NCI-H446 treated with DMSO at 0.1 percent for 48 hours (cell line): ENCODE measurements at regions not wholly inside any gene's neighbourhood (a gene's known extent, or its start where the extent isn't known, plus 50 kb on each side); places are given as distances from the start of the nearest gene placed in this dataset.

Experiments
- DNase-seq: peaks from one replicate; lab custom pipeline; 2025; lab: John Stamatoyannopoulos, UW

DNA sequence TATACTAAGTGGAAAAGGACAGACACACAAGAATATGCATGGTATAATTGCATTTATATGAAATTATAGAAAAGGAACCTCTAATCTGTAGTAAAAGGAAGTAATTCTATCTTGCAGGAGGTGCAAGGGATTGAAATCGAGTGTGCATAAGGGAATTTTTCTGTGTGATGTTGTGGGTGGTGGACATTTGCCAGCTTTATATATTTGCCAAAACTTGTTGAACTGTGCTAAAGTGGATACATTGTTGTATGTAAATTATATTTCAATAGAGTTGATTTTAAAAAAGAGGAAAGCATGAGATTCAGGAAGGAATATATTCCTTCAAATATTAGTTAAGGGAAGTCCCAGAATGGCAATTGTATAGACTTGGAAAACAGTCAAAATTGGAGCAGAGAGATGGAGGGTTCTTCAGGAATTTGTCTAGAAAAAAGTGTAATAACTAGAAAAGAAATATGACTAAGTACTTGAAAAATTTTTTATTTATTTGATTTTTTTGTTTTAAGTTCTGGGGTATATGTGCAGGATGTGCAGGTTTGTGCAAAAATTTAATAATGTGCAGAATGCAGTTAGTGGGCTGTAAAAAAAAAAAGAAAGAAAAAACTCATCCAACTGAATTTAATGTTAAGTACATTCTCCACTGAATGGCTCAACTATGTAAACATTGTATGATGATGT lies 96.1 kb downstream of the ARL4A start:
- DNase-seq = no peak

GRCh38 chr7:12785473-12785872 lies 98.0 kb downstream of the ARL4A start:
- no peak for DNase-seq

DNA sequence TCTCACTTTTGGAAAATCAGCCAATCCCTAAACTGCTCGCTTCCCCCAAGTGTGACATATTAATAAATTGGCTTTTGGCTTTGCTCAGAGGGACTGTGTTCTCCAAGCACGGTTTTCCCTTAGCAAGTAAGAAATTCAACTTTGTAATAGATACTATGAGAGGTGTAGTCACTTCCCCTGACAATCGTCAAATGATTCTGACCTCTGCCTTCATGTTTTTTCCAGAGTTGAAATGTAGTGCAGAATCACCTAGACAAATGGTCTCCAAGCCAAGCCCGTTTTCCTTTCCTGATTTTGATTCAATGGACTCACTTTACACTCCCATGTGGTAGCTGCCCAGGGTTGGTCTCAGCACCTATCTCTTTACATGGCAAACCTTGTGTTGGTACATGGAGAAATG lies 99.1 kb downstream of the ARL4A start:
- no peak for DNase-seq

DNA sequence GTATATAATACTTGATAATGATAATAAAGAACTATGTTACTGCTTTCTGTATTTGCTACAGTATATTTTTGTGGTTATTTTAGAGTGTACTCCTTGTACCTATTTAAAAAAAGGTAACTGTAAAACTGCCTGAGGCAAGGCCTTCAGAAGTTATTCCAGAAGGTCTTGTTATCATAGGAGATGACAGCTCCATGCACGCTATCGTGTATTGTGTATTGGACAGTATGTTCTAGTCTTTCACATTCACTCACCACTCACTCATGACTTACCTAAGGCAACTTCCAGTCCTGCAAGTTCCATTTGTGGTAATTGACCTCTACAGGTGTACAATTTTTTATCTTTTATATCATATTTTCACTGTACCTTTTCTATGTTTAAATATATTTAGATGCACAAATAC lies 100.7 kb downstream of the ARL4A start:
- no peak for DNase-seq

DNA sequence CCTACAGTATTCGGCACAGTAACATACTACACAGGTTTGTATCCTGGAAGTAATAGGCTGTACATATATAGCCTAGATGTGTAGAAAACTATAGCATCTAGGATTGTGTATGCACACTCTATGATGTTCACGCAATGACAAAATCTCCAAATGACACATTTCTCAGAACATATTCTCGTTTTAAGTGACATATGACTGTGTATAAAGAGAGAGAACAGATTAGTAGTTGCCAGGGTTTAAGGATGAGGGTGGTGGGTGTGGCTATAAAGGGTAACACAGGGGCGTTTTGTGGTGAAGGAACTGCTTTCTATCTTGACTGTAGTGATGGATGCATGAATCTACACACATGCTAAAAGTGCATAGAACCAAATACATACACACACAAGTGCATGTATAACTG lies 101.2 kb downstream of the ARL4A start:
- DNase-seq = no peak

GRCh38 chr7:12794722-12795302 lies 107.4 kb downstream of the ARL4A start:
- no peak for DNase-seq

GRCh38 chr7:12796397-12797127 lies 109.1 kb downstream of the ARL4A start:
- DNase-seq = no peak

- no peak for DNase-seq
These were observed 113.1 kb downstream of the ARL4A start for GRCh38 chr7:12800486-12800885.

DNA sequence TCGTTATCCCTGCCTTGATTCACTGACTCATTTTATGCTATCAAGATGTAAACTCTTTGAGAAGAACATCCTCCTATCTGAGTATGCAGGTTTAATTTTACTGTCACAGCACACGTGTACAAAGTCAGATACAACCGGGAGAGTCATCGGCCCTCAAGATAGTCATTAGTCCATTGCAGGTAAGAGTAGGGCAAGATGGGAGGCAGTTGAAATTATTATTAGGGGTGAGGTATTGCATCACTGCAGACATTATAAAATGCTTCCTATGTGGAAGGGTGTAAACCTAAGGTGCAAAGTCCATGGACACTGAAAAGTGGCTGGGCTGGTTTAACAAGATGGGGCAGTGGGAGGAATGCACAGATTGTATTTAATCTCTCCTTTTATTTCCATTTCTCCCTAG lies 113.7 kb downstream of the ARL4A start:
- DNase-seq = no peak

GRCh38 chr7:12802070-12802469 lies 114.6 kb downstream of the ARL4A start:
- DNase-seq = no peak

- no peak for DNase-seq
These were observed 116.1 kb downstream of the ARL4A start for GRCh38 chr7:12803542-12803941.

DNA sequence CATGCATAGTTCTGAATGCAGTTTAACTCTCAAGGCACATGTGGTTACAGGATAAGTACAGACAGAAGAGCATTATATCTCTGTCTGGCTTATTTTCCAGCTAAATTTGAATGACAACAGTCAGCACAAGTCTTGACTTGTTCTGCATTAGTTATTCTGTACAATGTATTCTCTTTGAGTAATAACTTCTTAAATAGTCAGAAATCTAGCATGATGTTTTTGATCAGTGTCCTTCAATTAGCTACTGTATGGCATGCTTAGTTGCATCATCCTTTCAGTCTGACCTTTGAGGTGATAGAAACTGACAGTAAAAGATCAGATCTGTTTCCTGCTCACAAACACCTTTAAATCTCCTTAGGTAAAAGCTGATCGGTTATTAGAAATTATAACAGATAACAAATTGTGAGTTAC lies 118.1 kb downstream of the ARL4A start:
- DNase-seq = no peak

GRCh38 chr7:12805957-12806356 lies 118.5 kb downstream of the ARL4A start:
- DNase-seq = no peak

- DNase-seq = no peak
These were observed 122.0 kb downstream of the ARL4A start for GRCh38 chr7:12809476-12809875.

DNA sequence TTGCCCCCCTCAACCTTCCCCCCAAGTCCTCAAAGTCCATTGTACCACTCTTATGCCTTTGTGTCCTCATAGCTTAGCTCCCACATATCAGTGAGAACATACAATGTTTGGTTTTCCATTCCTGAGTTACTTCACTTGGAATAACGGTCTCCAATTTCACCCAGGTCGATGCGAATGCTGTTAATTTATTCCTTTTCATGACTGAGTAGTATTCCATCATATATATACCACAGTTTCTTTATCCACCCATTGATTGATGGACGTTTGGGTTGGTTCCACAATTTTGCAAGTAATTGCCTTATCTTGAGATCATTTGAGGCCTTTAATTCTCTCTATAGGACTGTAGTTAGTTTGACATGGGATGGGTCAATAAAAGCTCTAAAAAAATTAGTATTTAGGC lies 124.7 kb downstream of the ARL4A start:
- DNase-seq = no peak

- DNase-seq = no peak
These were observed 126.7 kb downstream of the ARL4A start for GRCh38 chr7:12814107-12814506.

- no peak for DNase-seq
These were observed 127.4 kb downstream of the ARL4A start for GRCh38 chr7:12814828-12815227.

DNA sequence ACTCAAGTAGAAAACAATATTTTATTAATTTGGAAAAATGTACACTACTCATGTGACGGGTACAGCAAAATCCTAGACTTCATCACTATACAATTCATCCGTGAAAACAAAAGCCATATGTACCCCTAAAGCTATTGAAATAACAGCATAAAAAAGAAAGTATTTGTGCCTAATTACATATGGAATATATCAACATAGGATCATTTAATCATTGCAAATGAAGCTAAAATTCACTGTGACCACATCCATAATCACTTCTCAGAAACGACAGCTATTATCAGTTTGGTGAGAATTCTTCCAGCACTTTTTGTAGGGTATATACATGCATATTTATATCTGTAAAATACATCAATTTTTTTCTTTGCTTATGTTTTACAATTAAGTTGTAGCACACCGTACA lies 128.0 kb downstream of the ARL4A start:
- DNase-seq = no peak

DNA sequence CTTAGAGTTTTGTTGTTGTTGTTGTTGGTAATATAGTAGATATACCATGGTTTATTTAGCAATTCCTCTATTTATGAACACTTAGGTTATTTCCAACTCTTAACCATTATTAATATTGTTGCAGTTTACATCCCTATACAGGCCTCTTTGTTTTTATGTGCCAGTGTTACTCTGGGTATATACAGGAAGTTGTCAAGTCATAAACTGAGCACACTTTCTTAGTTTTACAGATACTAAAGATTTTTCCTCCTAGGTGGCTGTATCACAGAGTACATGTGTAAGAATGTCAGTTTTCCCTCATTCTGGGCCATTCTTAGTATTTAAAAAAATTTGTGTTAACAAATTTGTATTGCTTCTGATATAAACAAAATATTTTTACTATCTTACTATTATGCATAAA lies 128.4 kb downstream of the ARL4A start:
- no peak for DNase-seq

GRCh38 chr7:12820777-12821176 lies 133.3 kb downstream of the ARL4A start:
- DNase-seq = no peak

DNA sequence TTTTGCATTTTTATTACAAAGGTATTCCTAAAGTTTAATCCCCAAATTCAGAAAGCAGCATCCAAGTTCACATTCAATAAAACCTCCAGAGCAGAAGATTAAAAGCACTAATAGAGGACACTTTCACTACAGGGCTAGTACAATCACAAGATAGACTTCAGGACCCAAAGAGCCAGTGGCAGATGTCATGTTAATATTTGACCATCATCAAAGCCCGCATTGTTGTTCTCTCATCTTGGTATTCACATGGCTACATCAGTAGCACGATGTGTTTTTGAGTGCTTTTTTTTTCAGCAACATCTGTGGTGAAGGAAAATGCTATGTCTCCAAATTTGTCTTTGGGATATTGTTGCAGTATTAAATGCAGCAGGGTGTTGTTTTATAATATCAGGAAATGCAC lies 134.3 kb downstream of the ARL4A start:
- DNase-seq = no peak

GRCh38 chr7:12826079-12826478 lies 138.6 kb downstream of the ARL4A start:
- no peak for DNase-seq

GRCh38 chr7:12827219-12827821 lies 139.9 kb downstream of the ARL4A start:
- no peak for DNase-seq
